ENCODE measurements at regions not wholly inside any gene's neighbourhood (a gene's known extent, or its start where the extent isn't known, plus 50 kb on each side); places are given as distances from the start of the nearest gene placed in this dataset.

GRCh38 chr7:41207141-41207540 is 495.7 kb downstream of the INHBA start:
- H3K4me3 ChIP-seq (ENCODE audit: low read length), result no peak overlapping the region
- Mint-ChIP-seq H3K27me3 (ENCODE audit: insufficient read depth) (peaks cover 24% of the 10 kb centered on the region), H3K36me3 (ENCODE audit: low read depth) (no peaks in the 10 kb centered on the region), H3K4me3 (peak overlapping the region; percentile 6), H3K9me3 (no peaks in the 10 kb centered on the region), H3K27ac (no peak overlapping the region), H3K4me1 (peaks cover 7% of the 10 kb centered on the region)
- DNase-seq, result peak; percentile 67
- 84 to 92% methylated on average over 8 to 9 of the region's 9 CpGs for WGBS, 2 experiments (ENCODE audit: insufficient coverage in 1 of 2, insufficient read length in 1 of 2)
- no peaks in the 10 kb centered on the region for H3K9me3 ChIP-seq (ENCODE audit: control insufficient read depth, low read length)
- H3K36me3 ChIP-seq (ENCODE audit: control insufficient read depth, insufficient read depth, low read length), result no peaks in the 10 kb centered on the region
- TF ChIP-seq CTCF (conservative IDR thresholded peaks at IDR 0.05), result peak; percentile 67
- H3K27ac ChIP-seq (ENCODE audit: low read depth, low read length), result no peak overlapping the region
- no peaks in the 10 kb centered on the region for H3K4me1 ChIP-seq (ENCODE audit: control insufficient read depth, insufficient read depth, low read length)
- H3K9ac ChIP-seq (ENCODE audit: extremely low read depth, low read length, poor library complexity, severe bottlenecking), result no peak overlapping the region
- no peaks in the 10 kb centered on the region for H3K27me3 ChIP-seq (ENCODE audit: control insufficient read depth, insufficient read depth, low read length, poor library complexity, severe bottlenecking)

GRCh38 chr7:41206267-41206666 is 496.6 kb downstream of the INHBA start:
- no peak for DNase-seq
- Histone ChIP-seq H3K9me3 (ENCODE audit: control insufficient read depth, low read length) (no peaks in the 10 kb centered on the region), H3K4me3 (ENCODE audit: low read length) (no peak overlapping the region), H3K36me3 (ENCODE audit: control insufficient read depth, insufficient read depth, low read length) (no peaks in the 10 kb centered on the region), H3K4me1 (ENCODE audit: control insufficient read depth, insufficient read depth, low read length) (no peaks in the 10 kb centered on the region), H3K27me3 (ENCODE audit: control insufficient read depth, insufficient read depth, low read length, poor library complexity, severe bottlenecking) (no peaks in the 10 kb centered on the region), H3K27ac (ENCODE audit: low read depth, low read length) (no peak overlapping the region), H3K9ac (ENCODE audit: extremely low read depth, low read length, poor library complexity, severe bottlenecking) (no peak overlapping the region)
- TF ChIP-seq CTCF (conservative IDR thresholded peaks at IDR 0.05), result no peak
- H3K4me3 Mint-ChIP-seq, result no peak overlapping the region
- H3K27me3 Mint-ChIP-seq (ENCODE audit: insufficient read depth), result peaks cover 17% of the 10 kb centered on the region
- H3K9me3 Mint-ChIP-seq, result no peaks in the 10 kb centered on the region
- H3K27ac Mint-ChIP-seq, result no peak overlapping the region
- WGBS, 2 experiments (ENCODE audit: insufficient coverage in 1 of 2, insufficient read length in 1 of 2), result 89 to 95% methylated on average over 2 of the region's 2 CpGs
- no peaks in the 10 kb centered on the region for H3K36me3 Mint-ChIP-seq (ENCODE audit: low read depth)
- H3K4me1 Mint-ChIP-seq, result peaks cover 7% of the 10 kb centered on the region

GRCh38 chr7:41205600-41205999 is 497.3 kb downstream of the INHBA start:
- no peaks in the 10 kb centered on the region for H3K36me3 Mint-ChIP-seq (ENCODE audit: low read depth)
- H3K4me1 Mint-ChIP-seq, result peaks cover 7% of the 10 kb centered on the region
- no peak overlapping the region for H3K4me3 Mint-ChIP-seq
- H3K9ac ChIP-seq (ENCODE audit: extremely low read depth, low read length, poor library complexity, severe bottlenecking), result no peak overlapping the region
- no peak overlapping the region for H3K4me3 ChIP-seq (ENCODE audit: low read length)
- no peaks in the 10 kb centered on the region for H3K9me3 ChIP-seq (ENCODE audit: control insufficient read depth, low read length)
- H3K4me1 ChIP-seq (ENCODE audit: control insufficient read depth, insufficient read depth, low read length), result no peaks in the 10 kb centered on the region
- H3K27me3 ChIP-seq (ENCODE audit: control insufficient read depth, insufficient read depth, low read length, poor library complexity, severe bottlenecking), result no peaks in the 10 kb centered on the region
- H3K9me3 Mint-ChIP-seq, result no peaks in the 10 kb centered on the region
- no peak for DNase-seq
- H3K27ac Mint-ChIP-seq, result no peak overlapping the region
- WGBS, 2 experiments (ENCODE audit: insufficient coverage in 1 of 2, insufficient read length in 1 of 2), result 73% methylated on average over 2 of the region's 2 CpGs; no CpG with 5 or more reads in 1 of the 2 experiments
- peaks cover 12% of the 10 kb centered on the region for H3K27me3 Mint-ChIP-seq (ENCODE audit: insufficient read depth)
- TF ChIP-seq CTCF (conservative IDR thresholded peaks at IDR 0.05), result no peak
- H3K36me3 ChIP-seq (ENCODE audit: control insufficient read depth, insufficient read depth, low read length), result no peaks in the 10 kb centered on the region
- no peak overlapping the region for H3K27ac ChIP-seq (ENCODE audit: low read depth, low read length)
